ENCODE measurements at regions not wholly inside any gene's neighbourhood (a gene's known extent, or its start where the extent isn't known, plus 50 kb on each side); places are given as distances from the start of the nearest gene placed in this dataset.
"Not testable (repeated sequence)": the region's sequence is repeated elsewhere in the genome, so short reads cannot be mapped to it uniquely, and the experiment has no call there.

- H3K27ac ChIP-seq (ENCODE audit: low read depth, low read length); H3K36me3 ChIP-seq (ENCODE audit: control insufficient read depth in 3 of 3, insufficient read depth in 3 of 3, low read length in 3 of 3); H3K27me3 ChIP-seq (ENCODE audit: control insufficient read depth in 3 of 3, insufficient read depth in 3 of 3, low read length in 3 of 3); H3K4me3 ChIP-seq (ENCODE audit: low read length in 3 of 3); H3K9me3 ChIP-seq (ENCODE audit: control insufficient read depth in 3 of 3, low read length in 3 of 3); H3K4me1 ChIP-seq (ENCODE audit: control insufficient read depth in 3 of 3, insufficient read depth in 3 of 3, low read length in 3 of 3); H3K9ac ChIP-seq (ENCODE audit: low read depth in 1 of 3, low read length in 3 of 3): not testable (repeated sequence)
These were observed 677.7 kb downstream of the RWDD3 start for GRCh38 chr1:95911739-95912138.

GRCh38 chr1:95916616-95917015, 682.6 kb downstream of the RWDD3 start:
- Histone ChIP-seq H3K9me3 (ENCODE audit: control insufficient read depth in 3 of 3, low read length in 3 of 3) (peaks cover 0 to 2% (median 0%) of the 10 kb centered on the region in 3 donors), H3K27ac (ENCODE audit: low read depth, low read length) (no peak overlapping the region), H3K27me3 (ENCODE audit: control insufficient read depth in 3 of 3, insufficient read depth in 3 of 3, low read length in 3 of 3) (no peaks in the 10 kb centered on the region), H3K4me1 (ENCODE audit: control insufficient read depth in 3 of 3, insufficient read depth in 3 of 3, low read length in 3 of 3) (no peaks in the 10 kb centered on the region), H3K9ac (ENCODE audit: low read depth in 1 of 3, low read length in 3 of 3) (no peak overlapping the region), H3K4me3 (ENCODE audit: low read length in 3 of 3) (no peak overlapping the region), H3K36me3 (ENCODE audit: control insufficient read depth in 3 of 3, insufficient read depth in 3 of 3, low read length in 3 of 3) (no peaks in the 10 kb centered on the region)

GRCh38 chr1:95924684-95925083, 690.7 kb downstream of the RWDD3 start:
- Histone ChIP-seq H3K4me1 (ENCODE audit: control insufficient read depth in 3 of 3, insufficient read depth in 3 of 3, low read length in 3 of 3) (no peaks in the 10 kb centered on the region), H3K9ac (ENCODE audit: low read depth in 1 of 3, low read length in 3 of 3) (no peak overlapping the region), H3K27me3 (ENCODE audit: control insufficient read depth in 3 of 3, insufficient read depth in 3 of 3, low read length in 3 of 3) (no peaks in the 10 kb centered on the region), H3K27ac (ENCODE audit: low read depth, low read length) (no peak overlapping the region), H3K4me3 (ENCODE audit: low read length in 3 of 3) (no peak overlapping the region), H3K36me3 (ENCODE audit: control insufficient read depth in 3 of 3, insufficient read depth in 3 of 3, low read length in 3 of 3) (no peaks in the 10 kb centered on the region), H3K9me3 (ENCODE audit: control insufficient read depth in 3 of 3, low read length in 3 of 3) (no peaks in the 10 kb centered on the region)

GRCh38 chr1:95926331-95926730, 692.3 kb downstream of the RWDD3 start:
- Histone ChIP-seq H3K27me3 (ENCODE audit: control insufficient read depth in 3 of 3, insufficient read depth in 3 of 3, low read length in 3 of 3) (no peaks in the 10 kb centered on the region), H3K9ac (ENCODE audit: low read depth in 1 of 3, low read length in 3 of 3) (no peak overlapping the region), H3K4me3 (ENCODE audit: low read length in 3 of 3) (no peak overlapping the region), H3K27ac (ENCODE audit: low read depth, low read length) (no peak overlapping the region), H3K9me3 (ENCODE audit: control insufficient read depth in 3 of 3, low read length in 3 of 3) (no peaks in the 10 kb centered on the region), H3K36me3 (ENCODE audit: control insufficient read depth in 3 of 3, insufficient read depth in 3 of 3, low read length in 3 of 3) (no peaks in the 10 kb centered on the region), H3K4me1 (ENCODE audit: control insufficient read depth in 3 of 3, insufficient read depth in 3 of 3, low read length in 3 of 3) (no peaks in the 10 kb centered on the region)

- no peaks in the 10 kb centered on the region for H3K4me1 ChIP-seq (ENCODE audit: control insufficient read depth in 3 of 3, insufficient read depth in 3 of 3, low read length in 3 of 3)
- H3K4me3 ChIP-seq (ENCODE audit: low read length in 3 of 3) = no peak overlapping the region
- H3K9ac ChIP-seq (ENCODE audit: low read depth in 1 of 3, low read length in 3 of 3) = no peak overlapping the region
- H3K36me3 ChIP-seq (ENCODE audit: control insufficient read depth in 3 of 3, insufficient read depth in 3 of 3, low read length in 3 of 3) = no peaks in the 10 kb centered on the region
- no peaks in the 10 kb centered on the region for H3K27me3 ChIP-seq (ENCODE audit: control insufficient read depth in 3 of 3, insufficient read depth in 3 of 3, low read length in 3 of 3)
- H3K27ac ChIP-seq (ENCODE audit: low read depth, low read length) = no peak overlapping the region
- no peaks in the 10 kb centered on the region for H3K9me3 ChIP-seq (ENCODE audit: control insufficient read depth in 3 of 3, low read length in 3 of 3)
These were observed 693.1 kb downstream of the RWDD3 start for GRCh38 chr1:95927061-95927460.

- H3K4me3 ChIP-seq (ENCODE audit: low read length in 3 of 3) = no peak overlapping the region
- no peak overlapping the region for H3K9ac ChIP-seq (ENCODE audit: low read depth in 1 of 3, low read length in 3 of 3)
- H3K36me3 ChIP-seq (ENCODE audit: control insufficient read depth in 3 of 3, insufficient read depth in 3 of 3, low read length in 3 of 3) = no peaks in the 10 kb centered on the region
- H3K27me3 ChIP-seq (ENCODE audit: control insufficient read depth in 3 of 3, insufficient read depth in 3 of 3, low read length in 3 of 3) = no peaks in the 10 kb centered on the region
- H3K9me3 ChIP-seq (ENCODE audit: control insufficient read depth in 3 of 3, low read length in 3 of 3) = no peaks in the 10 kb centered on the region
- no peak overlapping the region for H3K27ac ChIP-seq (ENCODE audit: low read depth, low read length)
- no peaks in the 10 kb centered on the region for H3K4me1 ChIP-seq (ENCODE audit: control insufficient read depth in 3 of 3, insufficient read depth in 3 of 3, low read length in 3 of 3)
These were observed 701.7 kb downstream of the RWDD3 start for GRCh38 chr1:95935719-95936118.

- Histone ChIP-seq H3K27me3 (ENCODE audit: control insufficient read depth in 3 of 3, insufficient read depth in 3 of 3, low read length in 3 of 3) (no peaks in the 10 kb centered on the region), H3K9ac (ENCODE audit: low read depth in 1 of 3, low read length in 3 of 3) (no peak overlapping the region), H3K4me1 (ENCODE audit: control insufficient read depth in 3 of 3, insufficient read depth in 3 of 3, low read length in 3 of 3) (no peaks in the 10 kb centered on the region), H3K36me3 (ENCODE audit: control insufficient read depth in 3 of 3, insufficient read depth in 3 of 3, low read length in 3 of 3) (no peaks in the 10 kb centered on the region), H3K4me3 (ENCODE audit: low read length in 3 of 3) (no peak overlapping the region), H3K27ac (ENCODE audit: low read depth, low read length) (no peak overlapping the region), H3K9me3 (ENCODE audit: control insufficient read depth in 3 of 3, low read length in 3 of 3) (no peaks in the 10 kb centered on the region)
These were observed 707.2 kb downstream of the RWDD3 start for GRCh38 chr1:95941121-95941798.

GRCh38 chr1:95948023-95948422, 714.0 kb downstream of the RWDD3 start:
- no peaks in the 10 kb centered on the region for H3K9me3 ChIP-seq (ENCODE audit: control insufficient read depth in 3 of 3, low read length in 3 of 3)
- H3K36me3 ChIP-seq (ENCODE audit: control insufficient read depth in 3 of 3, insufficient read depth in 3 of 3, low read length in 3 of 3) = no peaks in the 10 kb centered on the region
- no peak overlapping the region for H3K4me3 ChIP-seq (ENCODE audit: low read length in 3 of 3)
- no peaks in the 10 kb centered on the region for H3K27me3 ChIP-seq (ENCODE audit: control insufficient read depth in 3 of 3, insufficient read depth in 3 of 3, low read length in 3 of 3)
- H3K4me1 ChIP-seq (ENCODE audit: control insufficient read depth in 3 of 3, insufficient read depth in 3 of 3, low read length in 3 of 3) = no peaks in the 10 kb centered on the region
- no peak overlapping the region for H3K9ac ChIP-seq (ENCODE audit: low read depth in 1 of 3, low read length in 3 of 3)
- H3K27ac ChIP-seq (ENCODE audit: low read depth, low read length) = no peak overlapping the region

- Histone ChIP-seq H3K9me3 (ENCODE audit: control insufficient read depth in 3 of 3, low read length in 3 of 3) (no peaks in the 10 kb centered on the region), H3K4me1 (ENCODE audit: control insufficient read depth in 3 of 3, insufficient read depth in 3 of 3, low read length in 3 of 3) (no peaks in the 10 kb centered on the region), H3K36me3 (ENCODE audit: control insufficient read depth in 3 of 3, insufficient read depth in 3 of 3, low read length in 3 of 3) (no peaks in the 10 kb centered on the region), H3K27me3 (ENCODE audit: control insufficient read depth in 3 of 3, insufficient read depth in 3 of 3, low read length in 3 of 3) (no peaks in the 10 kb centered on the region), H3K4me3 (ENCODE audit: low read length in 3 of 3) (no peak overlapping the region), H3K9ac (ENCODE audit: low read depth in 1 of 3, low read length in 3 of 3) (no peak overlapping the region), H3K27ac (ENCODE audit: low read depth, low read length) (no peak overlapping the region)
These were observed 717.5 kb downstream of the RWDD3 start for GRCh38 chr1:95951371-95952102.

GRCh38 chr1:95953015-95953414, 719.0 kb downstream of the RWDD3 start:
- Histone ChIP-seq H3K27me3 (ENCODE audit: control insufficient read depth in 3 of 3, insufficient read depth in 3 of 3, low read length in 3 of 3) (no peaks in the 10 kb centered on the region), H3K27ac (ENCODE audit: low read depth, low read length) (no peak overlapping the region), H3K36me3 (ENCODE audit: control insufficient read depth in 3 of 3, insufficient read depth in 3 of 3, low read length in 3 of 3) (no peaks in the 10 kb centered on the region), H3K9ac (ENCODE audit: low read depth in 1 of 3, low read length in 3 of 3) (no peak overlapping the region), H3K9me3 (ENCODE audit: control insufficient read depth in 3 of 3, low read length in 3 of 3) (no peaks in the 10 kb centered on the region), H3K4me3 (ENCODE audit: low read length in 3 of 3) (no peak overlapping the region), H3K4me1 (ENCODE audit: control insufficient read depth in 3 of 3, insufficient read depth in 3 of 3, low read length in 3 of 3) (no peaks in the 10 kb centered on the region)
